Stomach (tissue), 4 donors: ENCODE measurements at regions not wholly inside any gene's neighbourhood (a gene's known extent, or its start where the extent isn't known, plus 50 kb on each side); places are given as distances from the start of the nearest gene placed in this dataset.

Experiments
- POLR2A ChIP-seq, 4 donors: fragments of 450-650 bp; IDR thresholded peaks; one replicate each; pipeline ENCODE4 v1.6.1; 2016; ENCODE audit warnings: antibody characterized with exemption in 4 of 4, control low read depth in 2 of 4, mild to moderate bottlenecking in 1 of 4, moderate library complexity in 1 of 4
- POLR2AphosphoS5 ChIP-seq, 3 donors: sonication (generic); formaldehyde crosslinking; IDR thresholded peaks; one replicate each; pipeline ENCODE4 v1.6.1; 2016; ENCODE audit warnings: antibody characterized with exemption in 3 of 3
- TF ChIP-seq, protein P1 (sequence below), 7 experiments: fragments of 450-650 bp in 4 of 7; fragments of 200-600 bp in 3 of 7; sonication (generic) in 3 of 7; IDR thresholded peaks; one replicate each; pipeline ENCODE4 v1.5.1; 2016 to 2019; ENCODE audit warnings: antibody characterized with exemption in 7 of 7, control low read depth in 2 of 7, mild to moderate bottlenecking in 1 of 7

DNA sequence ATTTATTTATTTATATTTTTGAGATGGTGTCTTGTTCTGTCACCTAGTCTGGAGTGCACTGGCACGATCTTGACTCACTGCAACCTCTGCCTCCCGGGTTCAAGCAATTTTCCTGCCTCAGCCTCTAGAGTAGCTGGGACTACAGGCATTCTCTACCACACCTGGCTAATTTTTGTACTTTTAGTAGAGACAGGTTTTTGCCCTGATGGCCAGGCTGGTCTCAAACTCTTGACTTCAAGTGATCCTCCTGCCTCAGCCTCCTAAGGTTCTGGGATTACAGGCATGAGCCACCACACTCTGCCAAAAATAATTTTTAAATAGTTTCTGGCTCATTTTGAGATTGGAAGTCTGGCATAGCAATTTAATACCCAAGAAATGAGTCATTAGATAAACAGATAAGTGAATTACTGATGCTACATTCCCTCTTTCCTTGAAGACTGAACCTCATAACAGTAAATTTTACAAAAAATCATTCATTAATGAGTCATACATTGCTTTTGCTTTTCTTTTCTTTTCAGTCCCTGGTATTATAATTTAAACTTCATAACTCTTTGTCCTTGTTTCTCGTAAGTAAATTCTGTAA is 881.6 kb upstream of the PIK3C3 start:
- TF ChIP-seq POLR2A (IDR thresholded peaks at IDR 0.05), result no peak
- TF ChIP-seq, protein P1, sequence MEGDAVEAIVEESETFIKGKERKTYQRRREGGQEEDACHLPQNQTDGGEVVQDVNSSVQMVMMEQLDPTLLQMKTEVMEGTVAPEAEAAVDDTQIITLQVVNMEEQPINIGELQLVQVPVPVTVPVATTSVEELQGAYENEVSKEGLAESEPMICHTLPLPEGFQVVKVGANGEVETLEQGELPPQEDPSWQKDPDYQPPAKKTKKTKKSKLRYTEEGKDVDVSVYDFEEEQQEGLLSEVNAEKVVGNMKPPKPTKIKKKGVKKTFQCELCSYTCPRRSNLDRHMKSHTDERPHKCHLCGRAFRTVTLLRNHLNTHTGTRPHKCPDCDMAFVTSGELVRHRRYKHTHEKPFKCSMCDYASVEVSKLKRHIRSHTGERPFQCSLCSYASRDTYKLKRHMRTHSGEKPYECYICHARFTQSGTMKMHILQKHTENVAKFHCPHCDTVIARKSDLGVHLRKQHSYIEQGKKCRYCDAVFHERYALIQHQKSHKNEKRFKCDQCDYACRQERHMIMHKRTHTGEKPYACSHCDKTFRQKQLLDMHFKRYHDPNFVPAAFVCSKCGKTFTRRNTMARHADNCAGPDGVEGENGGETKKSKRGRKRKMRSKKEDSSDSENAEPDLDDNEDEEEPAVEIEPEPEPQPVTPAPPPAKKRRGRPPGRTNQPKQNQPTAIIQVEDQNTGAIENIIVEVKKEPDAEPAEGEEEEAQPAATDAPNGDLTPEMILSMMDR (IDR thresholded peaks at IDR 0.05), result no peak
- TF ChIP-seq POLR2AphosphoS5 (IDR thresholded peaks at IDR 0.05), result no peak
